NCI-H2171 treated with DMSO at 0.1 percent for 48 hours (cell line): ENCODE measurements at regions not wholly inside any gene's neighbourhood (a gene's known extent, or its start where the extent isn't known, plus 50 kb on each side); places are given as distances from the start of the nearest gene placed in this dataset.

Experiments
- DNase-seq: peaks from one replicate; lab custom pipeline; 2025; lab: John Stamatoyannopoulos, UW

DNA sequence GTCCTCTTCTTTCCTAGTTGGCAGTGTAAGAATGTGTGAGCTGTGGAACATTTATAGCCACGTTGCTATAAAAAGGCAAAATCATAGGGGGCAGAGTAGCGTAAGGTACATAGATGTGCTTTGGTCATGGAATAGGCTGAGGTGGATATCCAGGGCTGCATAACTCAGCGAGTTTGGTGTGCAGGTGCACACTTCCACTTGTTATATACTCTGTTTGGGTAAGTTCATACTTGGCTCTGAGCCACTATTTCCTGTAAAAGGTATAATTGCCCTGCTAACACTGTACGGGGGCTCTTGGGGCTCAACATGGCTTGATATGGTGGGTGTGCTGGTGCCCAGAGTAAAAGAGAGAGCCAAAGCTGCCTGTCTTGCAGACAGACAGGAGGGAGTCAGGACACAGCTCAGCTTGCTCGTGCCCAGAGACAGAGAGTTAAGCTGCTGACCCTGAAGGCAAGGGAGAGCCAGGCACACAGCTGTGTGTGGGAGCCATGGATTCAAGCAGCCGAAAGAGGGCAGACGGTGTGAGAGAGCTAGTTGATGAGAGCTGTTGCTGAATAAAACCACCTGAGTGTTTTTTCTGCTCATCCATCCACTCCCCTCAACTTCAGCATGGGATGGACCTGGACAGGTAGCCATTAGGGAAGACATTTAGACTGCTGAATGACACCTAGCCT lies 126.7 kb downstream of the DKK1 start:
- no peak for DNase-seq

DNA sequence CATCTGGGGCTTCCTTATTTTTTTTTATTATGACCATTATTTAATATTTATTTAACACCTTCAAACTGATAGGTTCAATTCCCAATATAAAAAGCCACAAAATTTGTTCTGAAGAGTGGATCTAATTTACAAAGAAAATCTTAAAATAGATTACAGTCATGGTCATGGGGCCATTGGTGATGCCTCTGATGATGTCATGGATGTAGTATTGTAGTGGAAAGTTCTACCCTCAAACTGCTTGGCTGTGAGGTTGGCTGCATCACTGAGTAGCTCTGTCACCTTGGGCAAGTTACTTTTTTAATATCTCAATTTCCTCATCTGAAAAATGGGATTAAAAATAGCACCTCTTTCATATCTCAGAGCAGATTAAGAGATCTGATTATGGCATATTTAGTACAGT lies 128.5 kb downstream of the DKK1 start:
- DNase-seq: no peak

DNA sequence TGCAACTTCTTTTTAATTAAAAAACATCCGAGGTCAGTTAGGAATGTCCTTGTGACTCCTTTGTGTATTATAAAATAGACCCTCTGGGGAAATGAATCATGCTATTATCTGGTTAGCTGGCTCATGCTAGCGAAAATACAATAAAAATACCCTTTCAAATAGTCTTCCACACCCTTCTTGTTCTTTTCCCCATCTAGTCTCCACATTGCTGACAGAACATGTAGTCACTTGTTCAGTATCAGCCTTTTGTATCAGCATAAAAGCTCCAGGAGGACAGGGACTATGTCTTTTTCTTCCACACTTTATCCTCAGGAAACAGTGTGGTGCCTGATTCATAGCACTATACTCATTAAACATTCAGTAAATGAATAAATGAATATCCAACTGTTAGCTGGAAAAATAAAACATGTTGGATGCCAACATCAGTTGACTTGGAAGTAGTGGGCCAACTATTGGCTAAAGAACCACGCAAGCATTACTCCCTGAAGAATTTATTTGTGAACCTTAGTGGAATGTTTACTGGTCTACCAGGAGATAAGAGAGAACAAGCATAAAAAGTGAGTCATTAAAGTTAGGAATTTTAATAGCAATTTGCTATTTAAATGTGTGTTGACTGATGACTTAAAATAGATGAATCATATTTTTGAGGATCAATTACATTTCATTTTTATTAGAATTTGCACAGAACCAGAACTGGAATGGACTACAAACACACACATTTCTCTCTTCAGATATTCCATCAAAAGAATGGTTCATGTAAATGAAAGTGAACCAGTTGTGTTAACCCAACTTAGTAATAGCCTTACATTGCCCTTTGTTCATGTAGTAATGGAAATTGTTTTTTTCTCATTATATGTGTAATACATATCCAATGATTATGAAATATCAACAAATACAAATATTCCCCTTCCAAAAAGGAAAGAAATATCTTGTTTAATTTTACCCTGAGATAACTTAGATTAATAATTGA lies 129.6 kb downstream of the DKK1 start:
- no peak for DNase-seq

DNA sequence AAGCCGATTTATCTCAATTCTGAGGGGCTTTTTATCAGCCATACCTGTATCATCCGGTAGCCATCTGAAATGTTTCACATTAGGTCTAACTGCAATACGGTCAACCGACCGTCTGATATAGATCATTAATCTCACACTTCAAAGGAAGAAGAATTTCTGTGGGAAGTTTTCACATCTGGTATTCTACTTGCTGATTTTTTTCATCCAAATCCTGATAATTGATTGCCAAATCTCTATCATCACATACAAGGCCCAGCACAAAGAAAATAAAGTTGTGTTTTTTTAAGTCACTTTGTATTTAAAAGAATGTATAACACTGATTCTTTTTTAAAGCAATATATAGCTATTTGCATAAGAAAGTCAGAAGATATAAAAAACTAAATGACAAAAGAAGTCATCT lies 132.3 kb downstream of the DKK1 start:
- no peak for DNase-seq

DNA sequence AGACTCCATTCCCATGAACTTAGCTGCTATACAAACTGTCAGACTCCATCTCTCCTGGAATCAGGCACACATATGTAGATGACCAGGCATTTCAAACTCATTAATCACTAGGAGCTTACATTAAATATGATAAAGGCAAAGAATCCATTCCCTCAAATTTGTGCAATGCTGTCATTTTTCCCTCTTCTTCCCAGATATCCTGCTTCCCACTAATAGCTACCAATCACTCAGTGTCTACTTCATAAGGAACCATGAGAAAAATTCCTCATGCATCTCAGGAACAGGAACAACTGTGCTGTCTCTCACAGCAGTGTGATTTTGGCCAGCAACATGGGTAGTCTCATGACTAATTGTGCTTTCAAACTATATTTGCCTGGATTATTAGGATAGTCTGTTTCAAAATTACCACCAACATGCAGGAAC lies 133.9 kb downstream of the DKK1 start:
- DNase-seq: no peak

DNA sequence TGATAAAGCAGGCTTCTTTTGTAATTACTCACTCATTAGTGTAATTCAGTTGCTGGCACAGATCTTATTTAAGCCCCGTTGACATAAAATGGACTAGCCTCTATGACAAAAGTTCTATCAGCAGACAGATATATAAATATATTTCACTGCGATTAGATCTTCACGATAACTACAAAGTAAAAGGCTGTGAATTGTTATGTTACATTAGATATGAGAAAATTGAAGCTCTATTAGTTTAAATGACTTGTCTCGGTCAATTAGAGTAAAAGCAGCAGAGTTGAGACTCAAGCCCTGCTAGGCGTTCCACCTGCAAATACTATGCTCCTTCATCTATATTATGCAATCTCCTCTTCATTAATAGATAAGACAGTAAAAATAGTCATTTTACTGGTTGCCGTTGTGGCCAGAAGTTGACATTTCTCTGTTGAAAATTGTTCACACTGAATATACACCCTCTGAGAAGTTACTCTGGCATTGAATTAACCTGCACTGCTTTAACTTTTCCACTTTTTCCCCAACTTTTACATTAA lies 136.7 kb downstream of the DKK1 start:
- no peak for DNase-seq

DNA sequence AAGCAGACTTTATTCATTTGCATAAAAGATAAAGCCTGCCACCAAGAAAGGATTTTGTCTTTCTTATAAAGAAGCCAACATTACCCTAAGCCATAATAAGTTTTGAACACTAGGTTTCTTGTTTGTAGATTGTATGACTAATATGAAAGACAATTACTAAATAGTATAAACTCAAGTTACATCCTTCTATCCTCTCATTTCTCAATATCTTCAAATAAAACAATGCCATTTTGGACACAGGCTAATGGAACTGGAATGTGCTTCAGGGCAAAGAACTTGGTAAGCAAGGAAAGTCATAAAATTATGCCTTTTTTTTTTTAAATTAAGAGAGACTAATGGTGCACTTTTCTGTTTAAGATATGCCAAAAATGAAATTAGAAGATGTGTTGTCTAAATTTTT lies 137.7 kb downstream of the DKK1 start:
- DNase-seq: no peak

DNA sequence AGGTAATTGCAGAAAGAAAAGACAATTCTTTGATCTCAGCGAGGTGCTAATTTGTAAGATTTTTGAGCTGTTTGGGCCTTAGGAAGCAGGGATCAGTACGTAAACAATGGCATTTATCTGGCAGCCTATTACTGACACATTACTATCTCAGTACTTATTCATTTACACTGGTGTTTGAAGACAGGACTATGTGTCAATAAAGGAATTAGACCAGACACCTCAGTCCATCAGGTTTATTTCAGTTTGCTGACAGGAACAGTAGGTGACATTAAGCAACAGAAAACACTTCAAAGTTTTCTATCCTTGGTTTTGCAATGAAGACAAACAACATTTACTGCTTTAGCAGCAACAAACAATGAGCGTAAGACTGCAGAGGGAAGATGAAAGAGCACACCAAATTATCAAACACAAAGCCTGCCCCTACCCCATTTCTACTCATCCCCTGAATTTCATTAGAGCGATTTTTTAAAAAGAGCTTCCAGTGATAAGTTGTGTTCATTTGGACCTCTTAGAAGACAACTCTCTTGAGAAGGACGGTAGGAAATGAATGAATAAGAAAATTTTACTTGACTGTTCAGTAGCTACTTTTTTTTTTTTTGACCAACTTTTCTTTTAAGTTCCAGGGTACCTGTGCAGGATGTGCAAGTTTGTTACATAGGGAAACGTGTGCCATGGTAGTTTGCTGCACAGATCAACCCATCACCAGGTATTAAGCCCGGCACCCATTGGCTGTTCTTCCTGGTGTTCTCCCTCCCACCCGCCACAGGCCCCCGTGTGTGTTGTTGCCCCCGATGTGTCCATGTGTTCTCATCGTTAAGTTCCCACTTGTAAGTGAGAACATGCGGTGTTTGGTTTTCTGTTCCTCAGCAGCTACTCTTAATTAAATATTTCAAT lies 138.8 kb downstream of the DKK1 start:
- no peak for DNase-seq

DNA sequence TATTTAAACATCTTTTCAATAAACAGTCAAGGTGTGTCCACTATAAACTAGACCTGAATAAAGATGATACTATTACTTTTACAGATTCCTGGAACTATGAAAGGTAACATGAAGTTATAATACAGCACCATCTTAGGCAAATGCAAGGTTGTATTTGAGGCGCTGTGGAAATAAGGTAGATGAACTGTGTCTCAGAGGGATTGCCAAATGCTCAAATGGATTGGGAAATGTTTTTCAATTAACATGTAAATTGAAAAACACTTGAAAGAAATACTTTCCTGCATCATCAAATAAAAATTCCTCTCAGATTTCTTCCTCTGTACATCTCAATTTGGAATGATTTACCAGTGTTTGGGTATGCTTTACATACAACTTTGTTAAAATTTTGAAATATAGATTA lies 139.4 kb downstream of the DKK1 start:
- no peak for DNase-seq

DNA sequence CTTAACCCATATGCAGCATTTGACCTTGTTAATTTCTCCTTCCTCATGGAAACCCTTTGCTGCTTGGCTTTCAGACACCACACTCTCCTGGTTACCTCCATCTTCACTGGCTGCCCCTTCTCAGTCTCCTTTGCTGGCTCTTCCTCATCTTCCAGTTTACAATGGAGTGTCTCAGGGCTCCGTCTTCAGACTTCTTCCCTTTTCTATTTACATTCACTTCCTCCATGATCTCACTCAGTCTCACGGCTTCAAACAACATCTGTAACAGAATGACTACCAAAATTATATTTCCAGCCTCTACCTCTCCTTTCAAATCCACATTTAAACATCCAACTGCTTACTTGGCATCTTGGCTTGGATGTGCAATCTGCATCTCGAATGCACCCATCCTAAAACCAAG lies 140.4 kb downstream of the DKK1 start:
- DNase-seq: no peak

DNA sequence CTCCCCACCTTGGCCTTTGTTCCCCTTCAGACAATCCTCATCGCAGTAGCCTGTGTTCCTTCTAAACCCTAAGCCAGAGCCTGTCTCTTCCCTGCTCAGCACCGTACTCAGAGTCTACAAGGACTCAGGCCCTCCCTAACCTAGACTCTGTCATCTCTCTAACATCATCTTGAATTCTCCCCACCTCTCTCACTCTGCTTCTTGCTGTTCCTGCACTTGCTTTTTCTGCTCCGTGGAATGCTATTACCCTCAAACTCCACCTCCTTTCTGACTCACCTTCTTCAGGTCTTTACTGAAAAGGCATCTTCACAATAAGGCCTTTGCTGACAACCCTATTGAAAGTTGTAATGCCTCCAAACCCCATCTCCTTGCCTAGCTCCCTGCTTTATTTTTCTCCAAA lies 141.0 kb downstream of the DKK1 start:
- DNase-seq: no peak

DNA sequence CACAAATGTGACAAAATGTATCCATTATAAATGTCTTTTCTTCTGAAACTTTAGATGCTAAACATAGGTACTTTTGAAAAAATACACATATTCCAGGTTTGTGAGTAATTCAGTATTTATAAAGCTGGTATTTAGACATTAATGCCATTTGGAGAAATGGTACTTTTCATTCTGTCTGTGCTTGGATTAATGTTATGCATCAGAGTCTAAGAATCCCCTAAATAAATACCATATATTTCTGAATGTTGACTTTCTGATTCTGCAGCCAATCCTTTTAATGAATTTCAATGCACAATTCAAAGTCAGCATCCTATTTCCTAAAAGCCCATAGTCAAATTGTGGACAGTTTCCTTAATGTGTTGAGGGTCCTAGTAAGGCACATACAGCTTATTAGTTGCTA lies 145.0 kb downstream of the DKK1 start:
- DNase-seq: no peak

DNA sequence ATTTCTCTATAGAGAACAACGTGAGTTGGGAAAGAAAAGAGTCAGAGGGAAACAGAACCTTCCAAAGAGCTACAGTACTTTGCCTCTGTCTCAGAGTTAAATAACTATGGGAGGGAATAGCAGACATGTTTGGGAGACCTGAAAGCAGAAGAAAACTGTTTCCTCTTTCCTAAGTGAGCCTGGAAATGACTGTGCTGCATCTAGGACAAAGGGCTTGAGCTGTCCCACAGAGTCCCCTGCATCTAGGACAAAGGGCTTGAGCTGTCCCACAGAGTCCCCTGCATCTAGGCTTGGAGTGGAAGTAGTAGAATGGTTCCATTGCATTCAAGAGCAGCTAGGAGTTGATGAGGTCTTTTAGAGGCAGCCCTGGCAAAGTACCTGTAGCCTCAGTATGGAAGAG lies 149.7 kb downstream of the DKK1 start:
- no peak for DNase-seq

DNA sequence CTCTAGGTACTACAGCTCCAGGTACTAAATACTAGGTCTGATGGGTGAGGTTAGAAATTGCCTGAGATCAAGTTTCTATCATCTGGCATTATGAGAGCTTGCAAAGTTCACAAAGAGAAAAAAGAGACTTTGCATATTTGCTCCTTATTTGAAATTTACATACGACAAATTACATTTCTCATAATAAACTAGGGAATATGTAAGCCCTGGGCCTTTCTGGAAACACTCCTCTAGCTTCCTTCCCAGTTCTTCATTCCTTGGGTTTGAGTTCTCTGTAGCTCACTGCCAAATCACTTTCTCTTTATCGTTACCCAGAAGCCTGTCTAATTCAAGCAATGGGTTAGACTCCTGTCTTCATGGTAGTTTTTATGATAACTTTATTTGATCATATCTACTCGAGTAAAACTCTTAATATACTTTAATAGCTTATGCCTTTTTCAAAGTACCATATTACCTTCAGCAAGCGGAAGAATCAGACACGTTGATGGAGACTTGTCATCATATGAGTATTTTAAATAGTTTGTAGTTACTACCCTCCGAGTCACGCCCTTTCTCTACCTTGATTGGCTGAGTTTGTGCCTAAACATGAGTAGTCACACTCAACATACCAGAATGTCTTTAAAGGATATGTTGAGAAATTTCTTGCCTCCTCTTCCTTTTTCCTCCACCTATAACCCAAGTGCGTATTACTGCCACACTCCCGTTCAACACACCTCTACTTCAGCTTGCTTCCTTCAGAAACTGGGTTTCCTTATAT lies 150.5 kb downstream of the DKK1 start:
- DNase-seq: no peak

DNA sequence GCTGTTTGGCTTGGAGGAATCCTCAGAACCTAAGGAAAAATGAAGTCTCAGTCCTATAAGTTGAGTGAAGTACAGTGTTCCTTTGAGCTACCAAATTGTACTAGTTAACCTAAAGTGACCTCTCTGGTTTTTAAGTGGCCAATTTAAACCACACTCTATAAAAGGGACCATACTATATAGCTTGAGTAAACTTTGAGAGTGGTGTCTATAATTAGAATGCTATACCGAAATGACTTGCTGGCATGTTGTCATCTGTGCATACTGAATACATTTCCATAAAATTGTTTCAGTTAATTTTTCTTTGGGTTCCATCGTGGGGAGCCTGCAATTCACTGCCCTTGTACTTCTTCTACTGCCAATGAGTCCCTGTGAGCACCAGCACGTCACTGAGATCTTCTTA lies 151.1 kb downstream of the DKK1 start:
- DNase-seq: no peak

DNA sequence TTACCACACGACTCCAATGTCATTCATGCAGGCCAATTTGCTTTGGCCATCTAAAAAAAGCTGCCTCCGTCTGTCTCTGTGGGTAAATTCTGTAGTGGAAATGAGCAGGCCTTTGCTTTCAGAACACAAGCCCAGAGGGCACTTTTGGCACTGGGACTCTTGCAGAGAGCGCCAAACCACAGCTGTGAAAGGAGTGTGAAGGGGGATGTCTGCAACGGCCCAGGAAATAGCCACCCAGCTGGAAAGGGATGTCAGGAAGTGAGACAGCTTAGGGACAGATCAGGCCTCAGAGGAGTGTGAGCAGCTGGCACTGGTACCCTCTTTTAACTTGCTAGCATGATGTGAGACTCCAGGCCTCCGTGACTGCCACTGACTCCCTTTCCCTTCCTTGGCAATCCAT lies 152.4 kb downstream of the DKK1 start:
- DNase-seq: no peak

DNA sequence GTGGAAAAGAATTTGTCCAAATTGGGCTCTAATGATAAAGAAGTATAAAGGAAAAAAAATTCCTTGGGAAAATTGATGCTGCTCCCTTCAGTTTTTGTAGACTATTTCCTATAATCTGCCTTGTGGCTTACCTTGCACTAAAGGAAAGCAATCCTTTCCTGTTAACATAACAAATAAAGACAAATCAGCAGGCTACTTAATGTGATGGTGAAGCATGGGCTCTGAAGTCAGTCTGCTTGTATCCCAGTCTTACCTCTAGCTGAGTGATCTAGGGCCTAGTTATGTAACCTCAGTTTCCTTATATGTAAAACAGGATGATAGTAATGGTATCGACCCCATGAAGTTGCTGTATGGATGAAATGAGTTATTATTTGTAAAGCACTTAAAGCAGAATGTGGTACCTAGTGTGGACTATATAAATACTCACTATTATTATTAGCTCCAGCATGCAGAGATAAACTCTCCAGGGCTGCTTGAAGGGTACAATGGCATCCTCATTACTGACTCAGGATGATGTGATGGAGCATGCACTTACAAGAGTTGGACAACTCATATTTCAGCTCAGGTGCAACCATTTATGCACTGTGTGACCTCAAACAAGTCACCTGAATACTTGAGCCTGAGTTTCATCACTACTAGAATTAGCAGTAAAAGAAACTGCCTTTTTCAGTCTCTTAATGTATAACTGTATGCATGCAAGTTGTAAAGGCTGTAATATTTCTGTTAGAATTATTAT lies 156.1 kb downstream of the DKK1 start:
- no peak for DNase-seq

DNA sequence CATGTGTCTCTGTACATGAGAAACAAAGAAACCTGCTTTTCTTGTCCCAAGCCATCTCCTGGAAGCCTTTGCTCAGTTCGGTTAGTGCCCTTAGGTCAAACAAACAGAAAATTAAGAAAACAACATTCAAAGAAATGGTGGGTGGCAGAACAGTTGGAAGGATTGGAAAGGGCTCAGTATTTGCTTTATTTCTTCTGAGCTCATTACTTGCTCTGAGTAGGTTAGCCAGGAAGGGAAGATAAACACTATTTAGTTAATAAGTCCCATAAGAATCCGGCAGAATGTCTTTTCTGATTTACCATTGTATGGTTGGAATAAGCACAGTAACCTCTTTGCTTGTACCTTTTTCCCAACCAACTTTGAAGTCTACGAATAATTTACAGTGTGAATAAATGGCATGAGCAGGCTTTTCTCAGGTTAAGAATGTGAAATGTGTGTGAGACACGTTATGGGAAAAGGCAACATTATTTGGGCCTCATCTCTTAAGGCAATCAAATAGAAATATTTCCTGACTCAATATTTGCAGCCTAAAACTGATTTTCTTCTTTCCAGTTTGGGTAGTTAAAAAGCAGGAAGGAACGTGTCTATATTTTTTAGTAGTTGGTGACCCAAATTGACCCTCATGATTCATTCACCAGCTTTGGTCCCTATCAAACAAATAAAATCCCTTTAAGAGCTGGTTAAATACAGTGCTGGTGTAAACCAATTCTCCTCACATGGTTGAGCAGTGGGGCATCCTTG lies 158.5 kb downstream of the DKK1 start:
- DNase-seq: no peak

DNA sequence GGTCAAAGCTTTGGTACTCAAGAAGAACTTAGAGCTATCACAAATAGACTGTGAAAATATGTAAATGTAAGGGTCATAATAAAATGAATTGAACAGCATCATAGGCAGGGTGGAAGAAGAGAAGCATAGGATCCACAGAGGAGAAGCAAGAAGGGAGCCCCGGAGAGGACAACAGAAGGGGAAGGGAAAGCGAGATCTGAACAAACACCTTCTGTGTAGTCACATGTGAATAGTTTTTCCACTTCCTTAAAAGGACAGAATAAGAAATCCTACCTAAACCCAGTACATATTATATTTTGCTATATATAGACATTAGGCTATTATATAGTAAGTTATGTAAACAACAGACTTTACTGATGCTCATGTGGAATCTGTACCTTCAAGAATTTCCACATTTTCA lies 160.2 kb downstream of the DKK1 start:
- no peak for DNase-seq

DNA sequence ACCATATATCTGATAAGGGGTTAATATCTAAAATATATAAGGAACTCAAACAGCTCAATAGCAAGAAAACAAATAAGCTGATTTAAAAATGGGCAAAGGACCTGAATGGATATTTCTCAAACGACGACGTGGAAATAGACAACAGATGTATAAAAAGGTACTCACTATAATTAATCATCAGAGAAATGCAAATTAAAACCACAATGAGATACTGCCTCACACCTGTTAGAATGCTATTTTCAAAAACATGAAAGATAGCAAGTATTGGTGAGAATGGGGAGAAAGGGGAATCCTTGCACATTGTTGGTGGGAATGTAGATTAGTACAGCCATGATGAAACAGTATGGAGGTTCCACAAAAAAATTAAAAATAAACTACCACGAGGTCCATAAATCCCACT lies 163.2 kb downstream of the DKK1 start:
- no peak for DNase-seq
